Upper lobe of right lung (tissue), 1 donor: ENCODE measurements at regions not wholly inside any gene's neighbourhood (a gene's known extent, or its start where the extent isn't known, plus 50 kb on each side); places are given as distances from the start of the nearest gene placed in this dataset.

Experiments
- ATAC-seq: fragments of 200-7000 bp; cut with Tn5 transposase; one replicate; pipeline ENCODE4 v1.9.1; 2020; ENCODE audit warnings: mild to moderate bottlenecking, moderate library complexity
- DNase-seq: peaks from one replicate; pipeline ENCODE4 v3.0.0-alpha.2; 2020
- H3K27ac ChIP-seq: fragments of 200-600 bp; one replicate; pipeline ENCODE4 v1.8.0; 2022
- H3K27me3 ChIP-seq: fragments of 200-600 bp; one replicate; pipeline ENCODE4 v1.8.0; 2022; ENCODE audit warnings: mild to moderate bottlenecking
- H3K36me3 ChIP-seq: fragments of 200-600 bp; one replicate; pipeline ENCODE4 v1.8.0; 2022
- H3K4me1 ChIP-seq: fragments of 200-600 bp; one replicate; pipeline ENCODE4 v1.8.0; 2022
- H3K4me3 ChIP-seq: fragments of 200-600 bp; one replicate; pipeline ENCODE4 v1.8.0; 2022; ENCODE audit warnings: mild to moderate bottlenecking
- H3K9me3 ChIP-seq: fragments of 200-600 bp; one replicate; pipeline ENCODE4 v1.8.0; 2022
- CTCF ChIP-seq: fragments of 200-600 bp; IDR thresholded peaks from one replicate; pipeline ENCODE4 v1.8.0; 2022; ENCODE audit warnings: antibody characterized with exemption
- intact Hi-C: fragments of 100-400 bp; cut with DNase I; formaldehyde crosslinking; loops from one replicate; pipeline ENCODE4 v1.11.0; 2022
- donor health status: DM: no; HTN: yes; CAD: no; lungs with severe emphysema.

GRCh38 chrX:39624166-39624565, 473.6 kb downstream of the BCOR start:
- ATAC-seq (no peak), DNase-seq (no peak)
- Histone ChIP-seq H3K9me3 (no peaks in the 10 kb centered on the region), H3K36me3 (no peaks in the 10 kb centered on the region), H3K4me3 (no peak overlapping the region), H3K4me1 (no peaks in the 10 kb centered on the region), H3K27ac (no peak overlapping the region), H3K27me3 (no peaks in the 10 kb centered on the region)
- intact Hi-C loops, result no loop called here
- TF ChIP-seq CTCF, result no peak

- TF ChIP-seq CTCF, result no peak
- no peaks in the 10 kb centered on the region for H3K27me3 ChIP-seq
These were observed 471.9 kb downstream of the BCOR start for GRCh38 chrX:39625810-39626209.

GRCh38 chrX:39626749-39627148, 471.0 kb downstream of the BCOR start:
- ATAC-seq, result no peak
- no peaks in the 10 kb centered on the region for H3K9me3 ChIP-seq

More at GRCh38 chrX:39625810-39626209, 471.9 kb downstream of the BCOR start:
- ATAC-seq (no peak), DNase-seq (no peak)
- H3K4me3 ChIP-seq, result no peak overlapping the region
- H3K36me3 ChIP-seq, result no peaks in the 10 kb centered on the region
- no peaks in the 10 kb centered on the region for H3K9me3 ChIP-seq
- H3K27ac ChIP-seq, result no peak overlapping the region
- intact Hi-C loops, result no loop called here
- H3K4me1 ChIP-seq, result no peaks in the 10 kb centered on the region

GRCh38 chrX:39627257-39627656, 470.5 kb downstream of the BCOR start:
- intact Hi-C loops, result no loop called here
- Histone ChIP-seq H3K36me3 (no peaks in the 10 kb centered on the region), H3K9me3 (no peaks in the 10 kb centered on the region), H3K4me1 (no peaks in the 10 kb centered on the region), H3K27ac (no peak overlapping the region), H3K27me3 (no peaks in the 10 kb centered on the region), H3K4me3 (no peak overlapping the region)
- ATAC-seq (no peak), DNase-seq (no peak)
- no peak for TF ChIP-seq CTCF

More at GRCh38 chrX:39626749-39627148, 471.0 kb downstream of the BCOR start:
- H3K4me3 ChIP-seq, result no peak overlapping the region
- no peaks in the 10 kb centered on the region for H3K27me3 ChIP-seq
- no peak for TF ChIP-seq CTCF
- no peak overlapping the region for H3K27ac ChIP-seq
- intact Hi-C loops, result no loop called here
- H3K4me1 ChIP-seq, result no peaks in the 10 kb centered on the region
- no peak for DNase-seq
- no peaks in the 10 kb centered on the region for H3K36me3 ChIP-seq

GRCh38 chrX:39629001-39629400, 468.8 kb downstream of the BCOR start:
- DNase-seq (no peak), ATAC-seq (no peak)
- Histone ChIP-seq H3K9me3 (no peaks in the 10 kb centered on the region), H3K27ac (no peak overlapping the region), H3K4me3 (no peak overlapping the region), H3K4me1 (no peaks in the 10 kb centered on the region), H3K36me3 (no peaks in the 10 kb centered on the region), H3K27me3 (no peaks in the 10 kb centered on the region)
- intact Hi-C loops, result no loop called here
- TF ChIP-seq CTCF, result no peak

- H3K4me1 ChIP-seq, result no peaks in the 10 kb centered on the region
- no peaks in the 10 kb centered on the region for H3K9me3 ChIP-seq
- ATAC-seq (no peak), DNase-seq (no peak)
- H3K36me3 ChIP-seq, result no peaks in the 10 kb centered on the region
- H3K27ac ChIP-seq, result no peak overlapping the region
- no peaks in the 10 kb centered on the region for H3K27me3 ChIP-seq
- TF ChIP-seq CTCF, result no peak
- no peak overlapping the region for H3K4me3 ChIP-seq
- intact Hi-C loops, result no loop called here
These were observed 467.4 kb downstream of the BCOR start for GRCh38 chrX:39630344-39630743.
